HepG2 (cell line): ENCODE measurements at regions not wholly inside any gene's neighbourhood (a gene's known extent, or its start where the extent isn't known, plus 50 kb on each side); places are given as distances from the start of the nearest gene placed in this dataset.

Experiments
- ATF1 ChIP-seq: IDR thresholded peaks from 2 replicates; pipeline ENCODE4 v1.6.1; 2016; ENCODE audit warnings: mild to moderate bottlenecking, control low read depth
- CREM ChIP-seq, 2 experiments: sonication (generic) in 1 of 2; formaldehyde crosslinking in 1 of 2; IDR thresholded peaks; 2 replicates each; pipeline versions ENCODE4 v1.4.0 to v1.6.1; 2016 to 2020; ENCODE audit warnings: antibody characterized with exemption in 1 of 2, mild to moderate bottlenecking in 1 of 2, missing genetic modification reagents in 1 of 2
- CTCF ChIP-seq: sonication (generic); formaldehyde crosslinking; IDR thresholded peaks from 2 replicates; pipeline ENCODE4 v1.5.0; 2020; ENCODE audit warnings: mild to moderate bottlenecking, missing genetic modification reagents, moderate library complexity
- E2F1 ChIP-seq: sonication (generic); formaldehyde crosslinking; IDR thresholded peaks from 2 replicates; pipeline ENCODE4 v1.5.0; 2020; ENCODE audit warnings: missing genetic modification reagents
- EZH2 ChIP-seq: conservative IDR thresholded peaks from 2 replicates; pipeline ENCODE4 v1.6.1; 2012; ENCODE audit warnings: mild to moderate bottlenecking, low read depth, low read length, moderate library complexity
- NR2C2 ChIP-seq: sonication (generic); formaldehyde crosslinking; IDR thresholded peaks from 2 replicates; pipeline ENCODE4 v1.4.0; 2020; ENCODE audit warnings: missing genetic modification reagents, mild to moderate bottlenecking, moderate library complexity, borderline replicate concordance
- POLR2A ChIP-seq, 2 experiments: IDR thresholded peaks; 2 replicates each; pipeline ENCODE4 v1.6.1; 2011; ENCODE audit warnings: low read depth in 2 of 2, low read length in 2 of 2, mild to moderate bottlenecking in 1 of 2, moderate library complexity in 1 of 2; ENCODE audit not compliant: insufficient read depth in 1 of 2
- POLR2AphosphoS2 ChIP-seq: IDR thresholded peaks from 2 replicates; pipeline ENCODE4 v1.6.1; 2011; ENCODE audit warnings: low read depth, low read length, improper control_type of control experiment
- SRF ChIP-seq: IDR thresholded peaks from 2 replicates; pipeline ENCODE4 v1.6.1; 2011; ENCODE audit warnings: mild to moderate bottlenecking, low read depth, low read length, moderate library complexity
- ZNF704 ChIP-seq: sonication (generic); formaldehyde crosslinking; IDR thresholded peaks from 2 replicates; pipeline ENCODE4 v1.8.1; 2023; ENCODE audit warnings: mild to moderate bottlenecking, inconsistent platforms, moderate library complexity, missing genetic modification reagents, borderline replicate concordance

GRCh38 chr6:126876446-126876845 lies 242.0 kb upstream of the RSPO3 start:
- no peak for TF ChIP-seq NR2C2 (CRISPR knock-in tag)
- TF ChIP-seq SRF: no peak
- TF ChIP-seq EZH2: no peak
- no peak for TF ChIP-seq POLR2AphosphoS2
- TF ChIP-seq ATF1: no peak
- TF ChIP-seq CTCF (CRISPR knock-in tag): no peak
- TF ChIP-seq CREM (IDR thresholded peaks at IDR 0.05): no peak
- no peak for TF ChIP-seq CREM (CRISPR knock-in tag; IDR thresholded peaks at IDR 0.05)
- TF ChIP-seq E2F1 (CRISPR knock-in tag): no peak
- TF ChIP-seq ZNF704 (CRISPR knock-in tag): no peak
- TF ChIP-seq POLR2A (IDR thresholded peaks at IDR 0.05; ENCODE audit: insufficient read depth in 1 of 2, low read depth in 2 of 2, low read length in 2 of 2): no peak
